Stimulated activated CD8-positive, alpha-beta memory T cell treated with anti-CD3 and anti-CD28 coated beads, Interleukin-15, amount 100 ng/mL, for 4 hours (primary cell): ENCODE measurements at regions not wholly inside any gene's neighbourhood (a gene's known extent, or its start where the extent isn't known, plus 50 kb on each side); places are given as distances from the start of the nearest gene placed in this dataset.
"Not testable (repeated sequence)": the region's sequence is repeated elsewhere in the genome, so short reads cannot be mapped to it uniquely, and the experiment has no call there.

ENCODE experiments used
- DNase-seq, 2 donors: peaks; one replicate each; pipeline ENCODE4 v3.0.0-alpha.2; 2020; ENCODE audit warnings: low read depth in 2 of 2

- no peak for DNase-seq
These were observed 743.1 kb upstream of the B3GALT2 start for GRCh38 chr1:193929374-193930033.

- DNase-seq: no peak
These were observed 741.1 kb upstream of the B3GALT2 start for GRCh38 chr1:193927550-193927949.

DNA sequence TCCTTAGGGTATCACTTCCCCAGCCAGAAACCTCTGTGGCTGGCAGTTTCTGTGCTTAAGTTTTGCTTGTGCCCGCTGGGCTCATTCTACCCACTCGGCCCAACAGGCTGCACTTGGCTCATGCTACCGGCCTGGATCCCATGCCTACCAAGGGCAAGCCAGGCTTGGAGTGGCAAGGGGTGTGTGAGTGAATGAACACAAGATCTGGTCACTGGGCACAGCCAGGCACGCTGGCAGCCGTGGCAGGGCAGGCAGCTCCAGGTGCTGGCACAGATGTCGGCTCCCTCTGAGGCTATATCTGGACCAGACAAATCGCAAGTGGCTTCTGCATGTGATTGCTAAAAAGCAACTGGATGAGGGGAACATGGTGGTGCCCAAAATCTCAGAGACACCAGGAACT is 740.5 kb upstream of the B3GALT2 start:
- DNase-seq: no peak

- DNase-seq: no peak
These were observed 733.4 kb upstream of the B3GALT2 start for GRCh38 chr1:193919827-193920226.

- DNase-seq: no peak
These were observed 730.0 kb upstream of the B3GALT2 start for GRCh38 chr1:193916452-193916851.

DNA sequence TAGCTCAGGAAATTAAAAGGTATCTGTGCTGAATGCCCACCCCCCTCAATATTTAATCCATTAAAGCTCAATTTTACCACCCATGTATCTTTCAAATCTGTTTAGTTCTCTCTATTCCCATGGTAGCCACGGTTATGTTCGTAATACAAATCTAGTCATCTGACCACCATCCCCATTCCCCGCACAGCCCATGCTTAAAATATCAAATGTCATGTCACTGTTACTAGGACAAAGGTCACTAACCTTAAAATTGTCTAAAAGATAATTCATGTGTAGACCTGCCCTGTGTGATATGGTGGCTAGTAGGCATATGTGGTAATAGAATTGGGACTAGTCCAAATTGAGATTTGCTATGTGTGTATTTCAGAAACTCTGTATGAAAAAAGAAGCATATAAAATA is 728.5 kb upstream of the B3GALT2 start:
- no peak for DNase-seq

DNA sequence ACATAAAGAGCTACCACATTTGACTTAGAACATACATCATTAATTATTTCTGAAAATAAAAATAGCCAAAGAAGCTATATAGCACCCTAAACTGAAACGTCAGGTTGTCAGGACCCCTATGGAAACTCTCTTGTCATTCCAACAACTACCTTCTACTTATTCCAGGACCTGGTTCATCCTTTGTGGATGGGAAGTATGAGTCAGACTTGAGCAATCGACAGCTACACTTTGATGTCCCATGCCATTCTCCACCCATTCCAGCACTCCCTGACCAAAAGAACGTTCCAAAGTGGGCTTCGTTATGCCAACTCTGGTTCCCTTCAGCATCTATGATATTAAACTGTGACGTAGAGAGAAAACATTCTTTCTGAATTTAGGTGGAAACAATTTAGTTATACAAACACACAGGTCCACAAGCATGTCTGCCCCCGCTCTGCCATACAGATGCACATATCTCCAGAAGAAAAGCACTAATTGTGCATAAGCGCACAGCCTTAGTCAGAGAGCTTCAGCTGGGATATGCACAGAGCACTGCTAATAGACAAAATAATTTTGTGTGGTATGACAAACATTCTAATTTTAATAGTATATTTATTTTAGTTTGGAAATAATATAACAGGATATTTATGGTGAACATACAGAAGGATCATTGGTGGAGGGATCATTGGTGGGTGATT is 723.1 kb upstream of the B3GALT2 start:
- no peak for DNase-seq

- no peak for DNase-seq
These were observed 719.1 kb upstream of the B3GALT2 start for GRCh38 chr1:193905288-193906085.

- DNase-seq: no peak
These were observed 705.4 kb upstream of the B3GALT2 start for GRCh38 chr1:193891788-193892187.

- no peak for DNase-seq
These were observed 704.5 kb upstream of the B3GALT2 start for GRCh38 chr1:193890935-193891334.

- DNase-seq: no peak
These were observed 698.6 kb upstream of the B3GALT2 start for GRCh38 chr1:193884848-193885558.

DNA sequence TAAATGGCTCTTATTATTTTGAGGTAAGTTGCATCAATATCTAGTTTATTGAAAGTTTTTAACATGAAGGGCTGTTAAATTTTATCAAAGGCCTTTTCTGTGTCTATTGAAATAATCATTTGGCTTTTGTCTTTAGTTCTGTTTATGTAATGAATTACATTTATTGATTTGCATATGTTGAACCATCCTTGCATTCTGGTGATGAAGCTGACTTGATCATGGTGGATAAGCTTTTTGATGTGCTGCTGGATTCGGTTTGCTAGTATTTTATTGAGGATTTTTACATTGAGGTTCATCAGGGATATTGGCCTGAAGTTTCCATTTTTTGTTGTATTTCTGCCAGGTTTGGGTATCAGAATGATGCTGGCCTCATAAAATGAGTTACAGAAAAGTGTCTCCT is 691.5 kb upstream of the B3GALT2 start:
- DNase-seq: not testable (repeated sequence)

DNA sequence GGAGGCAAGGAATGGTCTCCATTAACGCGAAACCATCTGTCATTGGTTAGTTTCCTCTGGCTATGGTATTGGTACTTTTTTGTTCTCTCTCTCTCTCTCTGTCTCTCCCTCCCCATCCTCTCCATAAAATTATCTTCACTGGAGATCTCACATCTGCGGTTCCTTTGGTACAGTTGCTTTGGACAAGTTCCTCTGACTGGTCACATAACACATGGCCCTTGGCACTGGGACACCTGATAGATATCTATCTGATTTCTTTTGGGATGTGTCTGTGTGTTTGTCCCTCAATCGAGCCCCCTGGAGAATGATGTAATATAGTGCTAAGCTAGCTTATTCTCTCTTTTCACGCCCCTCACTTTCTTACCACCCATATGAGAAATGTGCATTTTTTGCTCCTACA is 682.0 kb upstream of the B3GALT2 start:
- no peak for DNase-seq

DNA sequence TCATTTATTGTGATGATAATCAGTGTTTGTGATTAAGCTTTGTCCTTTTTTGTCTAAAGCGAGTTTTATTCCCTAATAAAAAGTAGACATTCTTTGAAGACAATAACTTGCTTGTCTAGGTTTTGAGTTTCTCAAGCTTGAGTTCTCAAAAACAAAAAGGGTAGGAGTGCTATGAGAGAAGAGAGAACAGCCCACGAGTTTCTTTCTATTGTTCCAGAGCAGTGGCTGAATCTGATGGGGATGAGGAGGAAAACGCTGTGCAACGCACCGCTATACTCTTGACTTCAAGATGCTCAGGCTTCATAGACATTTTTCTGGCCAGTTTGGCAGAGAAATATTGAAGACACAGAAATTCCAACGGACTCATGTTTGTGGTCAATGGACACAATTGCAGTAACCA is 669.8 kb upstream of the B3GALT2 start:
- no peak for DNase-seq

DNA sequence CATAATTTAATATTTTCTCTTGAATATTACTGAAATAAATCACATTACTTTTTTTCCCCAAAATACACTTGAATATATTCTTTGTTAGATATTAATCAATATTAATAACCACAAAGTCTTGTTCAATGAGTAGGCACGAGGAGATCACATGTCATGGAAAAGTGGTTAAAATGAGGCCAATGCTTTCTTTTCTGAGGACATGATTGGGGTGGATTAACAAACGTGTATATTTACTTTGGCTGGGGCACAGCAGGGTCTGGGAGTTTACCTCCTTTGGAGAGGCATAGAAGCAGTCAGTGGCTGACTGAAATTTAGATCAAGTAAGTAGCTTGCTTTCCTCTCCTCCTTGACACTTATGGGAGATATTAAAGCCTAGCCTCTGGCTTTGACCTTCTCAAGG is 664.3 kb upstream of the B3GALT2 start:
- DNase-seq: no peak

DNA sequence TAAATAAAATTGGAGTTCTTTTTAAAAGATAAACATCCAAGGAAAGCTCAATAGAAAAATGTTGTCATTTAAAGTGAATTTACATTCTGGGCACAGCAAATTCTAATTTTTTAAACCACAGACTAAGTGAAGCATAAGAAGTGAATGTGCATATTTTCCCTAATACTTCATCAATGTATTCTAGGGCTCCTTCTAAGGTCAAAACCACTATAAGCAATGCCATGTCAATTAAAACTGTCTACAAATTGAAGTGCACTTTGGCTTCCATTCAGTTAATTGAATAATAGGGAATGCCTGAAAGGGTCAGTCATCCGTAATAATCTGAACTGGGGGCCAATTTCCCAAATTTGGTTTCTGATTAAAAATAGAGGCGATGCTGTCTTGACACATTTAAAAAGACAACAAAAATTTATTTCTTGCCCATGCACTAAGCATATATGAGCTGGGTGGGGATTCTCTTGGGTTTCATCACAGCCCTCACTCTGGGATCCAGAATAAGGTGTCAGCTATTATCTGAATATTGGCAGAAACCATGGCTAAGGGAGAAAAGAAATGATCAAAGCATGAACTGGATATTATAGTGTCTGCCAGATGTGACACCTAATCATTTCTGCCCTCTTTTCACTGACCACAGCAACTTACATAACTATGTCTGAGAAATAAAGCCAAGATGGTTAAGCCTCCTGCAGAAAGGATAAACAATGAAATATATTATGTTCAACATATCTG is 660.6 kb upstream of the B3GALT2 start:
- DNase-seq: no peak

DNA sequence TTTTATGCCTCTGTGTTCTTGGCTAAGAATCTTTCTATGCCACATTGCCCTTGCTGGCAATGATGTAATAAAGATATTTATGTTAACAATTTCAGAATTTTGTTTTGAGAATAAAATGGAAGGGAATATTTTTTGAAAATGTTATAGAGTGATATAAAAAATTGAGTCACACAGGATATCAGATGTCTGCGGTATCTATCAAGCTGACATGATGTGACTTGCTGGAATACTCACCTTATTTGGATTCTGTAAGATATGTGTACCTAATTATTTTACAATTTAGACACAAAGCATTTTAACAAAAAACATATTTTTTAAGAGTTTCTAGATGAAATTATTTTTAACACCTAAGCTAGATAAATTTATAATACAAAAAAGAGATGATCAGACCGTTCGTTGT is 660.0 kb upstream of the B3GALT2 start:
- DNase-seq: no peak

DNA sequence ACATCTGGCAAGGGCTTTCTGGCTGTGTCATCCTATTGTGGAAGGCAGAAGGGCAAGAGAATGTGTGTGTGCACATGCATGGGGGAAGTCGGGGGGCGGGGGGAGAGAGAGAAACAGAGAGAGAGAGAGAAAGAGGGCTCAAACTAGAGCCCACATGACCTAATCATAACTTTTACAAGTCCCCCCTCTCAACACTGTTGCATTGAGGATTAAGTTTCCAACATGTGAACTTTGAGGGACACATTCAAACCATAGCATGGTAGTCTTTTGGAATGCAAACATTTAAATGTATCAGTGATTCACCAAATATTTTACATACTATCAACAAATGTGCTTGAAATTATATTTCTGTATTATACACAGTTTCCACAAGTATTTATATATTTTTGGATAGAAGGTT is 655.4 kb upstream of the B3GALT2 start:
- no peak for DNase-seq

DNA sequence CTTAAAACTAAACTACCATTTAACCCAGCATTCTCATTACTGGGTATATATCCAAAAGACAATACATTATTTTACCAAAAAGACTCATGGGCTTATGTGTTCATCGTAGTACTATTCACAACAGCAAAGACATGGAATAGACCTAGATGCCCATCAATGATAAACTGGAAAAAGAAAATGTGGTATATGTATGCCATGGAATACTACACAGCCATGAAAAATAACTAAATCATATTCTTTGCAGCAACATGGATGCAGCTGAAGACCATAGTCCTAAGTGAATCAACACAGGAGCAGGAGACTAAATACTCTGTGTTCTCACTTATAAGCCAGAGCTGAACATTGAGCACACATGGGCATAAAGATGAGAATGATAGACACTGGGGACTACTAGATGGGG is 645.1 kb upstream of the B3GALT2 start:
- DNase-seq: no peak

GRCh38 chr1:193827516-193827915 is 641.1 kb upstream of the B3GALT2 start:
- DNase-seq: no peak

DNA sequence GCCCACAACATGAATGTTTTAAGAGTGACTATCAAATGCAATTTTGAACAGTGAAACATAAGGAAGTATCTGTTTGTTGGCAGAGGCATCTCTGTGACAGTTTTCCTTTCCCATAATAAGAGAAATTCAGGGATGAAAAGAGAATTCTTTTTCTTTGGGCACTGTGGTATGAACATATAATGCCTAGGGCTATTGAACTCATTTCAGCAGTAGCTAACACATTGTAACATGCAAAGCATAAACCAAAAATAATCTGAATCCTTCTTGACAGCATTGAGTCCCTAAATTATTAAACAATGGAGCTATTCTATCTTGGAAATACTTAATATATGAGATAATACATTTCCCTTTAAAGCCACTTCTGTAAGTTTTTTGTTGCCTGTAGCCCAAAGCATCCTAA is 633.0 kb upstream of the B3GALT2 start:
- no peak for DNase-seq

GRCh38 chr1:193807208-193807607 is 620.8 kb upstream of the B3GALT2 start:
- no peak for DNase-seq
